Stimulated activated CD4-positive, alpha-beta T cell treated with anti-CD3 and anti-CD28 coated beads, Interleukin-4, amount 100 ng/mL, for 24 hours (primary cell): ENCODE measurements at regions not wholly inside any gene's neighbourhood (a gene's known extent, or its start where the extent isn't known, plus 50 kb on each side); places are given as distances from the start of the nearest gene placed in this dataset.

ENCODE experiments used
- DNase-seq: peaks from one replicate; pipeline ENCODE4 v3.0.0-alpha.2; 2020

- no peak for DNase-seq
Measured at GRCh38 chr2:2889646-2890045, 488.0 kb downstream of the EIPR1 start.

GRCh38 chr2:2889141-2889540 lies 488.5 kb downstream of the EIPR1 start:
- DNase-seq = no peak

GRCh38 chr2:2887772-2888387 lies 489.7 kb downstream of the EIPR1 start:
- no peak for DNase-seq

- no peak for DNase-seq
Measured at GRCh38 chr2:2886922-2887321, 490.7 kb downstream of the EIPR1 start.

GRCh38 chr2:2881499-2881898 lies 496.1 kb downstream of the EIPR1 start:
- DNase-seq = no peak

- DNase-seq = no peak
Measured at GRCh38 chr2:2880938-2881337, 496.7 kb downstream of the EIPR1 start.

GRCh38 chr2:2879781-2880180 lies 497.8 kb downstream of the EIPR1 start:
- no peak for DNase-seq

GRCh38 chr2:2879071-2879470 lies 498.5 kb downstream of the EIPR1 start:
- no peak for DNase-seq

- DNase-seq = no peak
Measured at GRCh38 chr2:2877427-2877826, 500.2 kb downstream of the EIPR1 start.

GRCh38 chr2:2876331-2877221 lies 501.0 kb downstream of the EIPR1 start:
- no peak for DNase-seq

GRCh38 chr2:2875831-2876230 lies 501.8 kb downstream of the EIPR1 start:
- no peak for DNase-seq

GRCh38 chr2:2875296-2875695 lies 502.3 kb downstream of the EIPR1 start:
- DNase-seq = no peak

GRCh38 chr2:2874805-2875204 lies 502.8 kb downstream of the EIPR1 start:
- no peak for DNase-seq

- no peak for DNase-seq
Measured at GRCh38 chr2:2874341-2874740, 503.3 kb downstream of the EIPR1 start.

- no peak for DNase-seq
Measured at GRCh38 chr2:2873450-2873811, 504.2 kb downstream of the EIPR1 start.

- DNase-seq = no peak
Measured at GRCh38 chr2:2872713-2873449, 504.7 kb downstream of the EIPR1 start.

- no peak for DNase-seq
Measured at GRCh38 chr2:2872309-2872617, 505.4 kb downstream of the EIPR1 start.

GRCh38 chr2:2871480-2872308 lies 505.9 kb downstream of the EIPR1 start:
- no peak for DNase-seq

- DNase-seq = no peak
Measured at GRCh38 chr2:2870106-2870505, 507.5 kb downstream of the EIPR1 start.

- DNase-seq = no peak
Measured at GRCh38 chr2:2869553-2869952, 508.1 kb downstream of the EIPR1 start.

GRCh38 chr2:2868085-2868484 lies 509.5 kb downstream of the EIPR1 start:
- DNase-seq = no peak

GRCh38 chr2:2867397-2867979 lies 510.1 kb downstream of the EIPR1 start:
- no peak for DNase-seq

- no peak for DNase-seq
Measured at GRCh38 chr2:2866459-2866858, 511.2 kb downstream of the EIPR1 start.
